ENCODE measurements at regions not wholly inside any gene's neighbourhood (a gene's known extent, or its start where the extent isn't known, plus 50 kb on each side); places are given as distances from the start of the nearest gene placed in this dataset.

DNA sequence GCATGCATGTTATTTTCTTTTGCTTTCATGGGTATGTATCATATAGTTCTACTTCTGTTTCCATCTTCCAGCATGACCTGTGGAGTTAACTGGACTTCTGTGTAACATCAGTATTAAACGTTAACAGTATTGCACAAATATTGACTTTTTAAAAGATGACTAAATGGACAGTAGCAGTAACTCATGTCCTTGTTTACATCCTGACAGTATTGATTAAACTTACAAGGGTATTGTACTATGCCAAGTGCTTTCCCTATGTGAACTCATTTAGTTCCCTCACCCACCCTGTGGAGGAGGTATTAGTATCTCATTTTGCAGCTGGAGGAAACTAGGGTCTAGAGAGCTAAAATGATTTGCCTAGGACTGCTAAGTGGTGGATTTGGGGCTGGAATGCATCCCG lies 128.7 kb upstream of the SLC10A2 start:
- Histone ChIP-seq H2AFZ (ENCODE audit: low read depth, low read length) (no peak overlapping the region), H3K4me1 (ENCODE audit: insufficient read depth, low read length) (no peaks in the 10 kb centered on the region), H3K9me3 (ENCODE audit: insufficient read depth, low read length, severe bottlenecking) (peaks cover 6% of the 10 kb centered on the region), H3K9ac (ENCODE audit: low read depth, low read length) (no peak overlapping the region), H4K20me1 (ENCODE audit: insufficient read depth, low read length) (no peaks in the 10 kb centered on the region), H3K79me2 (ENCODE audit: insufficient read depth, low read length) (no peaks in the 10 kb centered on the region), H3K4me3 (ENCODE audit: low read depth in 1 of 2, low read length in 2 of 2) (no peak overlapping the region), H3K27ac (ENCODE audit: low read length) (no peak overlapping the region), H3K27me3 (ENCODE audit: insufficient read depth, low read length, poor library complexity) (peaks cover 8% of the 10 kb centered on the region), H3K4me2 (ENCODE audit: insufficient read depth, low read length) (no peak overlapping the region), H3K36me3 (ENCODE audit: insufficient read depth, low read length) (no peaks in the 10 kb centered on the region)
- TF ChIP-seq, protein P1, sequence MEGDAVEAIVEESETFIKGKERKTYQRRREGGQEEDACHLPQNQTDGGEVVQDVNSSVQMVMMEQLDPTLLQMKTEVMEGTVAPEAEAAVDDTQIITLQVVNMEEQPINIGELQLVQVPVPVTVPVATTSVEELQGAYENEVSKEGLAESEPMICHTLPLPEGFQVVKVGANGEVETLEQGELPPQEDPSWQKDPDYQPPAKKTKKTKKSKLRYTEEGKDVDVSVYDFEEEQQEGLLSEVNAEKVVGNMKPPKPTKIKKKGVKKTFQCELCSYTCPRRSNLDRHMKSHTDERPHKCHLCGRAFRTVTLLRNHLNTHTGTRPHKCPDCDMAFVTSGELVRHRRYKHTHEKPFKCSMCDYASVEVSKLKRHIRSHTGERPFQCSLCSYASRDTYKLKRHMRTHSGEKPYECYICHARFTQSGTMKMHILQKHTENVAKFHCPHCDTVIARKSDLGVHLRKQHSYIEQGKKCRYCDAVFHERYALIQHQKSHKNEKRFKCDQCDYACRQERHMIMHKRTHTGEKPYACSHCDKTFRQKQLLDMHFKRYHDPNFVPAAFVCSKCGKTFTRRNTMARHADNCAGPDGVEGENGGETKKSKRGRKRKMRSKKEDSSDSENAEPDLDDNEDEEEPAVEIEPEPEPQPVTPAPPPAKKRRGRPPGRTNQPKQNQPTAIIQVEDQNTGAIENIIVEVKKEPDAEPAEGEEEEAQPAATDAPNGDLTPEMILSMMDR (IDR thresholded peaks at IDR 0.05; ENCODE audit: borderline replicate concordance, extremely low read depth, low read length, poor library complexity, severe bottlenecking): no peak
- no peak for TF ChIP-seq EZH2 (IDR thresholded peaks at IDR 0.05; ENCODE audit: borderline replicate concordance, low read depth, low read length, severe bottlenecking)
- DNase-seq (no peak), ATAC-seq (ENCODE audit: insufficient read depth, low read depth) (no peak)

DNA sequence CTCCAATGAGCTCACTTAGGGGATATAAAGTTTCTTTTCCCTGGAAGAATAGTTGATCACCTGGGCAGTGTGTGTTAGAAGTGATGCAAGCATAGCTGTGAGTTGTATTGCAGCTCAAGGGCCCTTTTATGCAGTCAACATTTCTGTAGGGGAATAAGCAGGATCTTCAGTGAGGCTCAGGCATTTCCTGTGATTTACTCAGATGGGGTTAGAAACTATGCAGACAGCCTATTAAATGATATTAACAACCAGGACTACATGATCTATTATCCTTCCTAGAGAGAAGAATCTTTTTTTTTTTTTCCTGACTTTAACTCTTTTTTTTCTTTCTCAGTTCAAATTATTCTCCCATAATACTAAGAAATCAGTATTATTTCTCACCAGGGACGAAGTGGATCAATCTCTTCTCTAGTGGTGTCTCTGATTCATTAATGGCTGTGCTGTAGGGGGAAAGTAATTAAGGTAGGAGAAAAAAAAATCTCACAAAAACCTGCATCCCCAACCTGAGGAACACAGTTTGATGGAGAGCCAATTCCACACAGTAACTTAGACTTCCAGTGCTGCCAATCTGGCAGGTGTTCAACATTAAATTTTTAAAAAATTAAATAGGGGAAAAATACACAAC lies 126.4 kb upstream of the SLC10A2 start:
- Histone ChIP-seq H3K4me1 (ENCODE audit: insufficient read depth, low read length) (no peaks in the 10 kb centered on the region), H3K4me3 (ENCODE audit: low read depth in 1 of 2, low read length in 2 of 2) (no peak overlapping the region), H2AFZ (ENCODE audit: low read depth, low read length) (no peak overlapping the region), H3K27me3 (ENCODE audit: insufficient read depth, low read length, poor library complexity) (peaks cover 8% of the 10 kb centered on the region), H3K79me2 (ENCODE audit: insufficient read depth, low read length) (no peaks in the 10 kb centered on the region), H3K9ac (ENCODE audit: low read depth, low read length) (no peak overlapping the region), H4K20me1 (ENCODE audit: insufficient read depth, low read length) (no peaks in the 10 kb centered on the region), H3K27ac (ENCODE audit: low read length) (no peak overlapping the region), H3K4me2 (ENCODE audit: insufficient read depth, low read length) (no peak overlapping the region), H3K9me3 (ENCODE audit: insufficient read depth, low read length, severe bottlenecking) (no peaks in the 10 kb centered on the region), H3K36me3 (ENCODE audit: insufficient read depth, low read length) (no peaks in the 10 kb centered on the region)
- ATAC-seq (ENCODE audit: insufficient read depth, low read depth) (no peak), DNase-seq (no peak)
- TF ChIP-seq EZH2 (IDR thresholded peaks at IDR 0.05; ENCODE audit: borderline replicate concordance, low read depth, low read length, severe bottlenecking): no peak
- TF ChIP-seq, protein P1 (IDR thresholded peaks at IDR 0.05; ENCODE audit: borderline replicate concordance, extremely low read depth, low read length, poor library complexity, severe bottlenecking): no peak

DNA sequence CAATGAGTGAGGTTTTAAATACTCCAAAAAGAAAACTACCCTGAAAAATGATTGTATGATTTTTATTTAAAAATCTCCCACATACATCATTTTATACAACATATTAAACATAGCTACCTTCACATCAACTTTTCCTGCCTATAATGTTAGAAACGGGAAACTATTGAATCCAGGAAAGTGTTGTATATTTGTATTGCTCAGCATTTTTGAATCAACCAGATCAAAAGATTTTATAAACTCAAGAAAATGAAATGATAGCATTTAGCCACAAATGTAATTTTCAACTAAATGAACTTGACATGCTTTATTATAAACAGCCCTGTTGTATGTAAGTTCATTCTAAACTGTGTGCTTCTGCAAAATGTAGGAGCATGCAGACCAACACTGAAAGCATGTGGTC lies 124.6 kb upstream of the SLC10A2 start:
- Histone ChIP-seq H3K36me3 (ENCODE audit: insufficient read depth, low read length) (no peaks in the 10 kb centered on the region), H3K4me3 (ENCODE audit: low read depth in 1 of 2, low read length in 2 of 2) (no peak overlapping the region), H3K27me3 (ENCODE audit: insufficient read depth, low read length, poor library complexity) (peaks cover 8% of the 10 kb centered on the region), H3K27ac (ENCODE audit: low read length) (no peak overlapping the region), H2AFZ (ENCODE audit: low read depth, low read length) (no peak overlapping the region), H3K9ac (ENCODE audit: low read depth, low read length) (no peak overlapping the region), H3K4me1 (ENCODE audit: insufficient read depth, low read length) (no peaks in the 10 kb centered on the region), H3K9me3 (ENCODE audit: insufficient read depth, low read length, severe bottlenecking) (no peaks in the 10 kb centered on the region), H3K79me2 (ENCODE audit: insufficient read depth, low read length) (no peaks in the 10 kb centered on the region), H4K20me1 (ENCODE audit: insufficient read depth, low read length) (no peaks in the 10 kb centered on the region), H3K4me2 (ENCODE audit: insufficient read depth, low read length) (no peak overlapping the region)
- ATAC-seq (ENCODE audit: insufficient read depth, low read depth) (no peak), DNase-seq (no peak)
- TF ChIP-seq, protein P1 (IDR thresholded peaks at IDR 0.05; ENCODE audit: borderline replicate concordance, extremely low read depth, low read length, poor library complexity, severe bottlenecking): no peak
- TF ChIP-seq EZH2 (IDR thresholded peaks at IDR 0.05; ENCODE audit: borderline replicate concordance, low read depth, low read length, severe bottlenecking): no peak
